ENCODE measurements at regions not wholly inside any gene's neighbourhood (a gene's known extent, or its start where the extent isn't known, plus 50 kb on each side); places are given as distances from the start of the nearest gene placed in this dataset.

DNA sequence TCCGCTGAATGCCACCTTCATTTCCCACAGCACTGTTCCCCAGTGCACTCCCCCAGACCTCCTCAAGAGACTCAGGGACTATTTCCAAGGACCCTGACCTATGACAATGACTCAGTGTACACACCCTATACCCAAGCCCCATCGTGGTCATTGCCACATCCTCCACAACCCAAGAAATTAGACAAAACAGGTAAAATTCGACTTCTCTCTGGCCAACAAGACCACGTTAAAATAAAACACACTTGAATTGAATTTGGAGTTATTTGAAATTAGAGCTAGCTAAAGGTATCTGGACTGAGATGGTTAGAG, 126.4 kb upstream of the NCK2 start:
- Histone ChIP-seq H4K20me1 (ENCODE audit: low read depth) (no peaks in the 10 kb centered on the region), H3F3A (ENCODE audit: low read depth) (no peaks in the 10 kb centered on the region), H3K4me2 (no peak overlapping the region), H2AFZ (replicated peaks) (no peak overlapping the region), H3K9me3 (ENCODE audit: low read depth) (no peaks in the 10 kb centered on the region), H3K27ac (no peak overlapping the region), H3K36me3 (no peaks in the 10 kb centered on the region), H3K4me1 (peaks cover 11% of the 10 kb centered on the region), H3K4me3 (no peak overlapping the region), H3K9ac (no peak overlapping the region), H3K27me3 (no peaks in the 10 kb centered on the region), H3K79me2 (ENCODE audit: low read depth) (no peaks in the 10 kb centered on the region)
- Mint-ChIP-seq H3K4me3 (no peak overlapping the region), H3K4me1 (peaks cover 26% of the 10 kb centered on the region), H3K36me3 (no peaks in the 10 kb centered on the region), H3K9me3 (no peaks in the 10 kb centered on the region), H3K27me3 (ENCODE audit: insufficient read depth, low read depth) (peaks cover 8% of the 10 kb centered on the region), H3K27ac (no peak overlapping the region)
- no peak for DNase-seq (ENCODE audit: low spot score)
- TF ChIP-seq EZH2 (IDR thresholded peaks at IDR 0.05): no peak
- no peak for TF ChIP-seq CTCF (IDR thresholded peaks at IDR 0.05)
- TF ChIP-seq EZH2phosphoT487 (IDR thresholded peaks at IDR 0.05): no peak

- H3K79me2 ChIP-seq (ENCODE audit: low read depth): no peaks in the 10 kb centered on the region
- Mint-ChIP-seq H3K27ac (peak overlapping the region; percentile 50), H3K27me3 (ENCODE audit: insufficient read depth, low read depth) (peaks cover 8% of the 10 kb centered on the region), H3K4me1 (peaks cover 26% of the 10 kb centered on the region), H3K36me3 (no peaks in the 10 kb centered on the region), H3K9me3 (no peaks in the 10 kb centered on the region), H3K4me3 (no peak overlapping the region)
- H4K20me1 ChIP-seq (ENCODE audit: low read depth): no peaks in the 10 kb centered on the region
- no peak overlapping the region for H3K27ac ChIP-seq
- H3K4me2 ChIP-seq: peak overlapping the region; percentile 31
- peak; percentile 20 for DNase-seq (ENCODE audit: low spot score)
- H3K27me3 ChIP-seq: no peaks in the 10 kb centered on the region
- H3K9ac ChIP-seq: no peak overlapping the region
- no peak overlapping the region for H2AFZ ChIP-seq (replicated peaks)
- H3K4me3 ChIP-seq: no peak overlapping the region
- H3K9me3 ChIP-seq (ENCODE audit: low read depth): no peaks in the 10 kb centered on the region
- H3K36me3 ChIP-seq: no peaks in the 10 kb centered on the region
- peaks cover 11% of the 10 kb centered on the region for H3K4me1 ChIP-seq
- no peaks in the 10 kb centered on the region for H3F3A ChIP-seq (ENCODE audit: low read depth)
- TF ChIP-seq EZH2 (IDR thresholded peaks at IDR 0.05) (no peak), EZH2phosphoT487 (IDR thresholded peaks at IDR 0.05) (no peak), CTCF (IDR thresholded peaks at IDR 0.05) (no peak)
Measured at GRCh38 chr2:105617631-105618350, 126.9 kb upstream of the NCK2 start.

GRCh38 chr2:105615305-105615704, 129.4 kb upstream of the NCK2 start:
- no peak for DNase-seq (ENCODE audit: low spot score)
- peaks cover 31% of the 10 kb centered on the region for H3K4me1 Mint-ChIP-seq
- Histone ChIP-seq H4K20me1 (ENCODE audit: low read depth) (no peaks in the 10 kb centered on the region), H3K9me3 (ENCODE audit: low read depth) (no peaks in the 10 kb centered on the region), H3K27ac (no peak overlapping the region), H3K4me3 (no peak overlapping the region), H3K4me1 (peaks cover 11% of the 10 kb centered on the region), H3K4me2 (no peak overlapping the region), H3K79me2 (ENCODE audit: low read depth) (no peaks in the 10 kb centered on the region), H3K27me3 (no peaks in the 10 kb centered on the region), H2AFZ (replicated peaks) (peak overlapping the region; percentile 68), H3K9ac (no peak overlapping the region), H3F3A (ENCODE audit: low read depth) (no peaks in the 10 kb centered on the region), H3K36me3 (no peaks in the 10 kb centered on the region)
- no peaks in the 10 kb centered on the region for H3K36me3 Mint-ChIP-seq
- H3K27me3 Mint-ChIP-seq (ENCODE audit: insufficient read depth, low read depth): peaks cover 7% of the 10 kb centered on the region
- no peak overlapping the region for H3K27ac Mint-ChIP-seq
- H3K4me3 Mint-ChIP-seq: no peak overlapping the region
- H3K9me3 Mint-ChIP-seq: no peaks in the 10 kb centered on the region
- TF ChIP-seq CTCF (IDR thresholded peaks at IDR 0.05) (no peak), EZH2 (IDR thresholded peaks at IDR 0.05) (no peak), EZH2phosphoT487 (IDR thresholded peaks at IDR 0.05) (no peak)
